ENCODE measurements at regions not wholly inside any gene's neighbourhood (a gene's known extent, or its start where the extent isn't known, plus 50 kb on each side); places are given as distances from the start of the nearest gene placed in this dataset.

DNA sequence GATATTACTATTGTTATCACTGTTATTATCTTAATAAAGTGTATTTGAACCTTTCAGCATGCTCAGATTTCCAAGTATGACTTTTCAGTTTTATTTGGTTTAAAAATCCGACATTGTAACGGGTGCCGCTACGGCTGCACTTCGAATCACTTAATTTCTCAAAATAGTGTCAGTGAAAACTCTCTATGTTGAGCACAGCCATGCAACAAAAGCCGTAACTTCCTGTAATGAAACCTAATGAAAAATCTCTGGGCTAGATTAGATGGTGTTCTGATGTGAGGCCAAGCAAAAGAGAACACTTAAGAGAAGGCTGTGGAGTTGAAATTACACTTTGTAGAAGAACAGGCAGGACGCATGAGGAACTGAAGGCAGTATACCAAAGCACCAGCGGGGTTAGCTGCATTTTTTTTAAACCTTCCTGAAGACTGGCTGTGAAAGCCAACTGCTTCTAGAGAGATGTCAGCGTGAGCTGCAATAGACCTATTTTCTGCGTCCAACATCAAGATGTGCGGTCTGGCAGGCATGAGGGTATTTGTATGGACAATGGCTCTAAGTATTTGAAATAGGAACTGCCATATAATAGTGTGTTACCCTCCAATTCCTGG is 1545.0 kb upstream of the GOT2 start:
- DNase-seq (no peak), ATAC-seq (no peak)
- Histone ChIP-seq H3K9me3 (ENCODE audit: low read length) (no peaks in the 10 kb centered on the region), H3K27me3 (ENCODE audit: low read length) (peaks cover 9% of the 10 kb centered on the region; the same call in 1 of the 2 replicates), H3K4me1 (ENCODE audit: insufficient read depth, low read length) (no peaks in the 10 kb centered on the region), H3K27ac (ENCODE audit: low read length) (no peak overlapping the region), H3K79me2 (ENCODE audit: low read length) (no peaks in the 10 kb centered on the region), H3K9me2 (replicated peaks; ENCODE audit: low read length) (no peaks in the 10 kb centered on the region), H3F3A (ENCODE audit: low read length, unreplicated experiment) (no peaks in the 10 kb centered on the region), H4K20me1 (ENCODE audit: low read length) (no peaks in the 10 kb centered on the region), H2AFZ (ENCODE audit: low read length) (no peak overlapping the region), H3K9ac (ENCODE audit: low read length) (no peak overlapping the region), H3K36me3 (ENCODE audit: low read depth, low read length) (no peaks in the 10 kb centered on the region), H3K4me3 (ENCODE audit: low read length) (no peak overlapping the region), H3K4me2 (ENCODE audit: low read length) (no peak overlapping the region)
- TF ChIP-seq EZH2phosphoT487 (IDR thresholded peaks at IDR 0.05; ENCODE audit: borderline replicate concordance, low read length) = no peak
- intact Hi-C loops (cut with micrococcal nuclease) = no loop called here
- BruUV-seq (replicated peaks) = no TSS peak
- CTCF ChIA-PET = no interaction called here
- POLR2A ChIA-PET (ENCODE audit: unreplicated experiment) = no interaction called here

- intact Hi-C loops (cut with micrococcal nuclease) = no loop called here
- TF ChIP-seq, protein P1, sequence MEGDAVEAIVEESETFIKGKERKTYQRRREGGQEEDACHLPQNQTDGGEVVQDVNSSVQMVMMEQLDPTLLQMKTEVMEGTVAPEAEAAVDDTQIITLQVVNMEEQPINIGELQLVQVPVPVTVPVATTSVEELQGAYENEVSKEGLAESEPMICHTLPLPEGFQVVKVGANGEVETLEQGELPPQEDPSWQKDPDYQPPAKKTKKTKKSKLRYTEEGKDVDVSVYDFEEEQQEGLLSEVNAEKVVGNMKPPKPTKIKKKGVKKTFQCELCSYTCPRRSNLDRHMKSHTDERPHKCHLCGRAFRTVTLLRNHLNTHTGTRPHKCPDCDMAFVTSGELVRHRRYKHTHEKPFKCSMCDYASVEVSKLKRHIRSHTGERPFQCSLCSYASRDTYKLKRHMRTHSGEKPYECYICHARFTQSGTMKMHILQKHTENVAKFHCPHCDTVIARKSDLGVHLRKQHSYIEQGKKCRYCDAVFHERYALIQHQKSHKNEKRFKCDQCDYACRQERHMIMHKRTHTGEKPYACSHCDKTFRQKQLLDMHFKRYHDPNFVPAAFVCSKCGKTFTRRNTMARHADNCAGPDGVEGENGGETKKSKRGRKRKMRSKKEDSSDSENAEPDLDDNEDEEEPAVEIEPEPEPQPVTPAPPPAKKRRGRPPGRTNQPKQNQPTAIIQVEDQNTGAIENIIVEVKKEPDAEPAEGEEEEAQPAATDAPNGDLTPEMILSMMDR (conservative IDR thresholded peaks at IDR 0.05; ENCODE audit: low read depth, low read length) = no peak
- TF ChIP-seq EZH2 (IDR thresholded peaks at IDR 0.05; ENCODE audit: low read length, unreplicated experiment) (no peak), EZH2phosphoT487 (IDR thresholded peaks at IDR 0.05; ENCODE audit: borderline replicate concordance, low read length) (no peak)
- H3K36me3 ChIP-seq (ENCODE audit: low read depth, low read length) = no peaks in the 10 kb centered on the region
- no peaks in the 10 kb centered on the region for H4K20me1 ChIP-seq (ENCODE audit: low read length)
- no peak overlapping the region for H3K4me2 ChIP-seq (ENCODE audit: low read length)
- no peak overlapping the region for H3K4me3 ChIP-seq (ENCODE audit: low read length)
- ChIA-PET CTCF (no interaction called here), POLR2A (ENCODE audit: unreplicated experiment) (no interaction called here)
- no TSS peak for BruUV-seq (replicated peaks)
- H3K9me2 ChIP-seq (replicated peaks; ENCODE audit: low read length) = no peaks in the 10 kb centered on the region
- no peaks in the 10 kb centered on the region for H3K79me2 ChIP-seq (ENCODE audit: low read length)
- H3K9me3 ChIP-seq (ENCODE audit: low read length) = no peaks in the 10 kb centered on the region
- ATAC-seq (no peak), DNase-seq (no peak)
- no peaks in the 10 kb centered on the region for H3F3A ChIP-seq (ENCODE audit: low read length, unreplicated experiment)
- H3K27ac ChIP-seq (ENCODE audit: low read length) = no peak overlapping the region
- H3K4me1 ChIP-seq (ENCODE audit: insufficient read depth, low read length) = no peaks in the 10 kb centered on the region
- no peak overlapping the region for H2AFZ ChIP-seq (ENCODE audit: low read length)
- H3K27me3 ChIP-seq (ENCODE audit: low read length) = peaks cover 8% of the 10 kb centered on the region; the same call in 1 of the 2 replicates
- no peak overlapping the region for H3K9ac ChIP-seq (ENCODE audit: low read length)
Measured at GRCh38 chr16:60274431-60275019, 1540.4 kb upstream of the GOT2 start.

- no peaks in the 10 kb centered on the region for H4K20me1 ChIP-seq (ENCODE audit: low read length)
- no peaks in the 10 kb centered on the region for H3K9me3 ChIP-seq (ENCODE audit: low read length)
- H3K36me3 ChIP-seq (ENCODE audit: low read depth, low read length) = no peaks in the 10 kb centered on the region
- H3K9me2 ChIP-seq (replicated peaks; ENCODE audit: low read length) = no peaks in the 10 kb centered on the region
- no peak overlapping the region for H3K4me2 ChIP-seq (ENCODE audit: low read length)
- no peak for DNase-seq
- H3K27ac ChIP-seq (ENCODE audit: low read length) = no peak overlapping the region
- no peak for TF ChIP-seq EZH2 (IDR thresholded peaks at IDR 0.05; ENCODE audit: low read length, unreplicated experiment)
- TF ChIP-seq, protein P1 (conservative IDR thresholded peaks at IDR 0.05; ENCODE audit: low read depth, low read length) = no peak
- TF ChIP-seq EZH2phosphoT487 (IDR thresholded peaks at IDR 0.05; ENCODE audit: borderline replicate concordance, low read length) = no peak
- ATAC-seq = no peak
- H2AFZ ChIP-seq (ENCODE audit: low read length) = no peak overlapping the region
- intact Hi-C loops (cut with micrococcal nuclease) = no loop called here
- H3K79me2 ChIP-seq (ENCODE audit: low read length) = no peaks in the 10 kb centered on the region
- no peak overlapping the region for H3K9ac ChIP-seq (ENCODE audit: low read length)
- H3K27me3 ChIP-seq (ENCODE audit: low read length) = no peaks in the 10 kb centered on the region
- no TSS peak for BruUV-seq (replicated peaks)
- ChIA-PET CTCF (no interaction called here), POLR2A (ENCODE audit: unreplicated experiment) (no interaction called here)
- no peak overlapping the region for H3K4me3 ChIP-seq (ENCODE audit: low read length)
- H3F3A ChIP-seq (ENCODE audit: low read length, unreplicated experiment) = no peaks in the 10 kb centered on the region
- no peaks in the 10 kb centered on the region for H3K4me1 ChIP-seq (ENCODE audit: insufficient read depth, low read length)
Measured at GRCh38 chr16:60271781-60272180, 1537.7 kb upstream of the GOT2 start.

Measured in PC-3 (cell line).